GM23248 (cell line): ENCODE measurements at regions not wholly inside any gene's neighbourhood (a gene's known extent, or its start where the extent isn't known, plus 50 kb on each side); places are given as distances from the start of the nearest gene placed in this dataset.

Source experiments
- EZH2 ChIP-seq: fragments of 200-600 bp; sonication (generic); IDR thresholded peaks from 2 replicates; pipeline ENCODE4 v1.6.1; 2018; ENCODE audit warnings: antibody characterized with exemption, mild to moderate bottlenecking; ENCODE audit not compliant: insufficient read depth, poor library complexity, severe bottlenecking
- EZH2phosphoT487 ChIP-seq: fragments of 200-600 bp; sonication (generic); IDR thresholded peaks from 2 replicates; pipeline ENCODE4 v1.6.1; 2018; ENCODE audit warnings: antibody characterized with exemption, moderate library complexity, mild to moderate bottlenecking, low read depth; ENCODE audit not compliant: insufficient read depth

DNA sequence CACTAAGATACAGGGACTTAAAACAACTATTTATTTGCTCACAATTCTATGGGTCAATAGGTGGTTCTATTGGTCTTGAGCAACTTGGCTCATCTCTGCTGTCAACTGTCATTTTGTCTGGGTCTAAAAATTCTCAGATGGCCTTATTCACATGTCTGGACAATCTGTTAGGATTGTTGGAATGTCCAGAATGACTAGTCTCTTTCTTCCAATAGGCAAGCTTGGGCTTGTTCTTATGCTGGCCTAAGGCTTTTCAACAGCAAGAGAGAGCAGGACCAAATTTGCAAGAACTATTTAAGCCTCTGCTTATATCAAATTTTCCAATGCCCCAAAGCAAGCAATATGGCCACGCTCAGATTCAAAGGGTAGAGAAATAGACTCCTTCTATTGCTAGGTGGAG lies 240.9 kb downstream of the KIF2B start:
- no peak for TF ChIP-seq EZH2
- no peak for TF ChIP-seq EZH2phosphoT487
